GM19452 (cell line): ENCODE measurements at regions not wholly inside any gene's neighbourhood (a gene's known extent, or its start where the extent isn't known, plus 50 kb on each side); places are given as distances from the start of the nearest gene placed in this dataset.
"Not testable (repeated sequence)": the region's sequence is repeated elsewhere in the genome, so short reads cannot be mapped to it uniquely, and the experiment has no call there.

ENCODE experiments used
- ATAC-seq: cut with Tn5 transposase; IDR thresholded peaks from one replicate; pipeline ENCODE4 v1.9.1; 2021; ENCODE audit not compliant: unreplicated experiment

- no peak for ATAC-seq
These were observed 104.9 kb upstream of the TMPRSS2 start for GRCh38 chr21:41612674-41613532.

GRCh38 chr21:41611966-41612606 is 104.1 kb upstream of the TMPRSS2 start:
- no peak for ATAC-seq

GRCh38 chr21:41611441-41611840 is 103.5 kb upstream of the TMPRSS2 start:
- no peak for ATAC-seq

- not testable (repeated sequence) for ATAC-seq
These were observed 102.8 kb upstream of the TMPRSS2 start for GRCh38 chr21:41610840-41611115.

GRCh38 chr21:41610042-41610839 is 102.3 kb upstream of the TMPRSS2 start:
- no peak for ATAC-seq

- no peak for ATAC-seq
These were observed 98.7 kb upstream of the TMPRSS2 start for GRCh38 chr21:41606706-41607105.

- no peak for ATAC-seq
These were observed 98.0 kb upstream of the TMPRSS2 start for GRCh38 chr21:41605934-41606285.

- no peak for ATAC-seq
These were observed 97.4 kb upstream of the TMPRSS2 start for GRCh38 chr21:41605178-41605933.

- ATAC-seq = no peak
These were observed 96.7 kb upstream of the TMPRSS2 start for GRCh38 chr21:41604583-41605041.

- ATAC-seq = no peak
These were observed 95.5 kb upstream of the TMPRSS2 start for GRCh38 chr21:41603476-41603875.

GRCh38 chr21:41602531-41602930 is 94.6 kb upstream of the TMPRSS2 start:
- ATAC-seq = no peak

- no peak for ATAC-seq
These were observed 93.8 kb upstream of the TMPRSS2 start for GRCh38 chr21:41601573-41602368.

GRCh38 chr21:41600961-41601572 is 93.1 kb upstream of the TMPRSS2 start:
- no peak for ATAC-seq

- no peak for ATAC-seq
These were observed 92.6 kb upstream of the TMPRSS2 start for GRCh38 chr21:41600556-41600955.

GRCh38 chr21:41600116-41600515 is 92.2 kb upstream of the TMPRSS2 start:
- no peak for ATAC-seq

GRCh38 chr21:41598561-41599431 is 90.8 kb upstream of the TMPRSS2 start:
- no peak for ATAC-seq

GRCh38 chr21:41597811-41598231 is 89.9 kb upstream of the TMPRSS2 start:
- ATAC-seq = no peak

- no peak for ATAC-seq
These were observed 89.3 kb upstream of the TMPRSS2 start for GRCh38 chr21:41597227-41597626.
